ENCODE measurements at regions not wholly inside any gene's neighbourhood (a gene's known extent, or its start where the extent isn't known, plus 50 kb on each side); places are given as distances from the start of the nearest gene placed in this dataset.

GRCh38 chr1:219668446-219668845 is 55.5 kb upstream of the ZC3H11B start:
- no peak for TF ChIP-seq POU2F2 (IDR thresholded peaks at IDR 0.05; ENCODE audit: low read depth, low read length)
- no peak for TF ChIP-seq POLR2A (IDR thresholded peaks at IDR 0.05; ENCODE audit: low read depth, low read length)
- no peak for DNase-seq (ENCODE audit: insufficient read length, low spot score)
- FAIRE-seq: no peak

- DNase-seq (ENCODE audit: insufficient read length, low spot score): no peak
- no peak for FAIRE-seq
- no peak for TF ChIP-seq POLR2AphosphoS5 (IDR thresholded peaks at IDR 0.05; ENCODE audit: low read depth, low read length)
- no peak for TF ChIP-seq SPI1 (IDR thresholded peaks at IDR 0.05; ENCODE audit: low read depth, low read length)
- no peak for TF ChIP-seq PAX5 (IDR thresholded peaks at IDR 0.05; ENCODE audit: insufficient read depth, low read length, severe bottlenecking)
- no peak for TF ChIP-seq TAF1 (IDR thresholded peaks at IDR 0.05; ENCODE audit: low read depth, low read length)
- TF ChIP-seq POU2F2 (IDR thresholded peaks at IDR 0.05; ENCODE audit: low read depth, low read length): no peak
- TF ChIP-seq POLR2A (IDR thresholded peaks at IDR 0.05; ENCODE audit: low read depth, low read length): no peak
These were observed 53.3 kb upstream of the ZC3H11B start for GRCh38 chr1:219666242-219666641.

GRCh38 chr1:219665089-219665488 is 52.2 kb upstream of the ZC3H11B start:
- DNase-seq (ENCODE audit: insufficient read length, low spot score) (no peak), FAIRE-seq (no peak)
- TF ChIP-seq SPI1 (IDR thresholded peaks at IDR 0.05; ENCODE audit: low read depth, low read length) (no peak), POLR2AphosphoS5 (IDR thresholded peaks at IDR 0.05; ENCODE audit: low read depth, low read length) (no peak), PAX5 (IDR thresholded peaks at IDR 0.05; ENCODE audit: insufficient read depth, low read length, severe bottlenecking) (no peak), POU2F2 (IDR thresholded peaks at IDR 0.05; ENCODE audit: low read depth, low read length) (no peak), TAF1 (IDR thresholded peaks at IDR 0.05; ENCODE audit: low read depth, low read length) (no peak), POLR2A (IDR thresholded peaks at IDR 0.05; ENCODE audit: low read depth, low read length) (no peak)

- no peak for TF ChIP-seq POLR2AphosphoS5 (IDR thresholded peaks at IDR 0.05; ENCODE audit: low read depth, low read length)
- TF ChIP-seq PAX5 (IDR thresholded peaks at IDR 0.05; ENCODE audit: insufficient read depth, low read length, severe bottlenecking): no peak
- no peak for TF ChIP-seq POU2F2 (IDR thresholded peaks at IDR 0.05; ENCODE audit: low read depth, low read length)
- no peak for TF ChIP-seq TAF1 (IDR thresholded peaks at IDR 0.05; ENCODE audit: low read depth, low read length)
- no peak for TF ChIP-seq POLR2A (IDR thresholded peaks at IDR 0.05; ENCODE audit: low read depth, low read length)
- TF ChIP-seq SPI1 (IDR thresholded peaks at IDR 0.05; ENCODE audit: low read depth, low read length): no peak
- FAIRE-seq (no peak), DNase-seq (ENCODE audit: insufficient read length, low spot score) (no peak)
These were observed 51.6 kb upstream of the ZC3H11B start for GRCh38 chr1:219664310-219665029.
